CD4-positive, alpha-beta T cell treated with Interleukin-12 subunit alpha and Interleukin-12 subunit beta, for 1 hour (primary cell): ENCODE measurements at regions not wholly inside any gene's neighbourhood (a gene's known extent, or its start where the extent isn't known, plus 50 kb on each side); places are given as distances from the start of the nearest gene placed in this dataset.
A peak's percentile ranks its signal among the peaks of the same experiment; 100 is the strongest.
"Not testable (repeated sequence)": the region's sequence is repeated elsewhere in the genome, so short reads cannot be mapped to it uniquely, and the experiment has no call there.

Experiments
- DNase-seq: peaks from one replicate; pipeline ENCODE4 v3.0.0-alpha.2; 2020

DNA sequence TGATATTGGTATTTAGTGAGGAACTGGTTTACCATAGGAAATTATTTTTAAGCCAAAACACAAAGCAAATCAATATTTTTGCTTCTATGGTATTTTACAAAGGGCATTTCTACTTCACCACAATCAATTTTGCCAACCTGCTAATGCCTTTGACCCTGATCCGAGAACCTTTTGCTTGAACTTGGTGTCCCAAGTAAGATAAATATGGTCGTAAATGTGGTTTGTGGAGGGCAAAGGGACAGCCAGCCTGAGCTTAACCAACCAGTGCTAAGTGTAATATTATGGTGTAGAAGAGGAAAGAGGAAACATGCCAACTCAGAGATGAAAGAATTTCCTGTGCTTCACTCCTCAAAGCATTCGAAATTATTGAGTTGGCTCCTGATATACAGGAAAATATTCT is 148.4 kb downstream of the C3orf38 start:
- DNase-seq, result no peak

DNA sequence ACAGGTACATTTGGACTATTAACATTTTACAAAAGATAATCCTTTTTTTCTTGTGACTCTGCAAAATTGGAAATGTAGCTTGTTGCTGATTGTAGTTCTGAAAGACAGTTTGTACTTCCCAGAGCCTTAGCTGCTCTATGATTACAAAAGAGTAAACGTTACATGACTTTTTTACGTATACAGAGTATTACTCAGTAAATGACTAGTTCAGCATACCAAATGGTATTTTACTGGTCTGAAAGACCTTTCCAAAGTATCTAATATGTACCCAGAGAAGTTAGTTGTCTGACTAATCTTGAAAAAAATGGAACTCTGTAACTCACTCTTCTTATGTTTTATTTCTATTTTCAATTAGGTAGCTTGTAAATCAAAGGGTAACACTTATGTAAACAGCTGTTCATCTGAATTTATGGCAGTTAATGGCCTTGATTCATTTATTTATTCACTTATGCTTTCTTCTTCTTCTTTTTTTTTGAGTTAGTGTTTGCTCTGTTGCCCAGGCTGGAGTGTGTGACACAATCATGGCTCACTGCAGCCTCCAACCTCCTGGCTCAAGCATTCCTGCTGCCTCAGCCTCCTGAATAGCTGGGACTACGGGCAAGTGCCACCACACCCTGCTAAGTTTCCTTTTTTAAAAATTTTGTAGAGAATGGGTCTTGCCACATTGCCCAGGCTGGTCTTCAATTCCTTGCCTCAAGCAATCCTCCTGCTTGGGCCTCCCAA is 151.7 kb downstream of the C3orf38 start:
- no peak for DNase-seq

DNA sequence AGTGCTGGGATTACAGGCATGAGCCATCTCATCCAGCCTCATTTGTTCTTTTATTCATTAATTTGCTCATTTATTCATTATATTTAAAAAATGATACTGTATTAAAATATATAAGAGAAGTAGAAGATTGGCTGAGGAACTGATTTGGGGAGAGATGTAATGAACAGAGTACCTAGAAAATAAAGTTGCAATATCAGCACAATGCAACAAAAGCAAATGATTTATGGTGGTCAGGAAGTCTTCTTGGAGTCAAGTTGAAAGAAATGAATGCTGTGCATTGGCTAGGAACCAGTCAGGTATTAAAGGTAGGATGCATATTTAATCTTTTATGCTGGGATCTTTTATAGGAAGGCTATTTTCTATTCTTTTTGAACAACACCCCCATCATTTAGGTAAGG is 152.2 kb downstream of the C3orf38 start:
- DNase-seq, result no peak

DNA sequence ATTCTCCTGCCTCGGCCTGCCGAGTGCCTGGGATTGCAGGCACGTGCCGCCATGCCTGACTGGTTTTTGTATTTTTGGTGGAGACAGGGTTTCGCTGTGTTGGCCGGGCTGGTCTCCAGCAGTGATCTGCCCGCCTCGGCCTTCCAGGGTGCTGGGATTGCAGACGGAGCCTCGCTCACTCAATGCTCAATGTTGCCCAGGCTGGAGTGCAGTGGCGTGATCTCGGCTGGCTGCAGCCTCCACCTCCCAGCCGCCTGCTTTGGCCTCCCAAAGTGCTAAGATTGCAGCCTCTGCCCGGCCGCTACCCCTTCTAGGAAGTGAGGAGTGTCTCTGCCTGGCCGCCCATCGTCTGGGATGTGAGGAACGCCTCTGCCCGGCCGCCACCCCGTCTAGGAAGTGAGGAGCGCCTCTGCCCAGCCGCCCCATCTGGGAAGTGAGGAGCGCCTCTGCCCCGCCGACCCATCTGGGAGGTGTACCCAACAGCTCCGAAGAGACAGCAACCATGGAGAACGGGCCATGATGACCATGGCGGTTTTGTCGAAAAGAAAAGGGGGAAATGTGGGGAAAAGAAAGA is 153.7 kb downstream of the C3orf38 start:
- not testable (repeated sequence) for DNase-seq

DNA sequence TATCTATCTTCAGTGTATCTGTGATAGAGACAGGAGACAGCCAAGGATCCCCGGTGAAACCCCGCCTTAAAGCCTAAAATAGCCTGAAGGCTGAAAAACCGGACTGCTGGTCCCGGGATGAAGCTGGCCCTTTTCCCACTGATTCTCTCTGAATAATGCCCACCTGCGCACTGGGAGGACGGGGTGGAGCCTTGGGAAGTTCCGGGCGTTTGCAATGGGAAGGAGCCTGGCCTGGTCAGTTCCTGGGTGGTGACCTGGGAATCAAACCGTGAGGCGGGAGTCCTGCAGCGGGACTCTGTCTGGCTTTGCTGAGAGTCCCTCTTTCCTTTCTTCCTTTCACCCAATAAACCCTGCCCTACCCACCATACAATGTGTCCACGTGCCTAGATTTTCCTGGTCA is 157.9 kb downstream of the C3orf38 start:
- DNase-seq, result no peak

DNA sequence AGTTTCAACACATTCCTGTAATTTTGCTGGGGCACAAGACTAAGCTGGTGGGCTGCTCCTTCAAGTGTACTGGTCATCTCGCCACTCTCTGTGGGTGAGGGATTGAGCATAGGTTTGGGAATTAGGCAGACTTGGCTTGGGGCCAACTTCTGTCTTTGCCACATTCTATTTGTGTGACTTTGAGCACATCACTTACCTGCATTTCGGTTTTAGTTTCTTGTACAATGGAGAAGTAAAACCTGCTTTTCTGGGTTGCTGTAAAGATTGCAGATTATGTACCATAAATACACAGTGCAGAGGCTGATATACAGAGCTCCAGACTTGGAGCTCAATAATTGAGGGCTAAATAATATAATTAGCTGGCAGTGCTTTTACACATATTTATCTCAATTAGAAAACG is 162.1 kb downstream of the C3orf38 start:
- DNase-seq, result no peak

DNA sequence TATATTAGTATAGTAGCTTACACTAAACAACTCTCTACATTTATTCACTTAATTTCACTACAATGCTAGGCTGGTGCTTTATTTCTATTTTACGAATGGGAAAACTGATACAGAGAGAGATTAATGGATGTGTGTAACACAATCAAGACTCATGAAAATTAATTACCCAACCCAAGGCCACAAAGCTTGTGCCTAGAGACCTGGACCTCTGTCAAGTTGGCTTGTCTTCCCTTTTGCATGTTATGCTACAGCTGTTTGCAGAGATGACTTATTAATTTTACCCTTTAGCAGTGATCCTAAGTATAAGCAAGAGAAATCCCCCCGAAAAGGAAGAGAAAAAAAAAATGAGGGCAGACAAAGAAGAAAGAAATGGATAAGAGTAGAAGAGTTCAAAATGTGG is 162.5 kb downstream of the C3orf38 start:
- no peak for DNase-seq

DNA sequence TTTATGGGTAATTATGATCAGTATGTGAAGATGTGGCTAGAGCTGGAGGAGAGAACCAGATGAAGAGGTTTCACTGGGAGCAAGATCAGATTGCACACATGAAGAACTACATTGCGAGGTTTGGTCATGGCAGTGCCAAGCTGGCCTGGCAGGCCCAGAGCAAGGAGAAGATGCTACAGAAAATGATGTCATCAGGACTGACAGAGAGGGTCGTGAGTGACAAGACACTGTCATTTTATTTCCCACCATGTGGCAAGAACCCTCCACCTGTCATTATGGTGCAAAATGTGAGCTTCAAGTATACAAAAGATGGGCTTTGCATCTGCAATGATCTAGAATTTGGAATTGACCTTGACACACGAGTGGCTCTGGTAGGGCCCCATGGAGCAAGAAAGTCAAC is 168.3 kb downstream of the C3orf38 start:
- no peak for DNase-seq

DNA sequence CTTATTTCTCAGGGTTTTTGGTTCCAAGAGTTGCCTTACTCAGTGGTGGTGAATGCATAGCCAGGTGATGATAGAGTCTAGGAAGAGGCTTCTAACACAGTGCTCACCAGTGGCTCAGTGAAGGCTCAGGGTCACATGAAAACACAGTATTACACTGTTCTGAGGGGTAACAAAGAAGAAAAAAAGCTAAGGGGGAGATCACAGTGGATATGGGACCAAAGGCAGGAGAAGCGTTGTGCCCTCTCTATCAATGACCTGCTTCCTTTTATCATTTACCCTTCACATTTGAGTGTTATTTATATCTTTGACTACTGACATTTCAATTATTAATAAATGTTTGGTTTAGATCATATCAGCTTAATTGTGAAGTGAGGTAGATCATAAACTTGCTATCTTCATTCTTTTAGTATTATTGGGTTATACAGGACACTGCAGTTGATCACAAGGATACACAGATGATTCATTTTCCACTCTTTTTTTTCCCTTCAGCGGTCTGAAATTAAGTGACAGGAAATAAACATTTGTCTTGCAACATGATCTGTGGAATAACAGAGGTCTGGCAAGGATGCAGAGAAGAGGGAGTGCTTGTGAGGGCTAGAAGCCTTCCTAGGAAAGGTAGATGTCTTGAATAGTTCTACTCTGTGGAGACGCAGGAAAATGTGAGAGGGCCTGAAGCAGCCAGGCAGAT is 171.7 kb downstream of the C3orf38 start:
- DNase-seq, result no peak

DNA sequence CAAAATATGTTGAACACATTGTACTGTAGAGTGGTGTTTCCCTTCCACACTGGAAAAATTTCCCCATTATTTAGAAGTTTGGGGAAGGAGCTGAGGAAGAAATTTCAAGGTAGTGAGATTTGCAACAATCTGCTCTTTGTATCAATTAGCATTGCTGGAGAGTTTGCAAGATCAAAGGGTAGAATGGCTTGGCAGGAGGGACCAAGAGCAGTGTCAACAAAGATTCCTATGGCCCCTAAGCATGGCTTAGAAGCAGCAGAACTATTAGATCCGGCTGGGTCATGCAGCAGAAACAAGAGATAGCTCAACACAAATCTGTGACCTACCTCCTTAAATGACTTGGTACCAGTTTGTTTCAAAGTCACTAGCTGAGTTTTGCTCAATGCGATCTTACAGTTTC is 175.0 kb downstream of the C3orf38 start:
- DNase-seq, result no peak

DNA sequence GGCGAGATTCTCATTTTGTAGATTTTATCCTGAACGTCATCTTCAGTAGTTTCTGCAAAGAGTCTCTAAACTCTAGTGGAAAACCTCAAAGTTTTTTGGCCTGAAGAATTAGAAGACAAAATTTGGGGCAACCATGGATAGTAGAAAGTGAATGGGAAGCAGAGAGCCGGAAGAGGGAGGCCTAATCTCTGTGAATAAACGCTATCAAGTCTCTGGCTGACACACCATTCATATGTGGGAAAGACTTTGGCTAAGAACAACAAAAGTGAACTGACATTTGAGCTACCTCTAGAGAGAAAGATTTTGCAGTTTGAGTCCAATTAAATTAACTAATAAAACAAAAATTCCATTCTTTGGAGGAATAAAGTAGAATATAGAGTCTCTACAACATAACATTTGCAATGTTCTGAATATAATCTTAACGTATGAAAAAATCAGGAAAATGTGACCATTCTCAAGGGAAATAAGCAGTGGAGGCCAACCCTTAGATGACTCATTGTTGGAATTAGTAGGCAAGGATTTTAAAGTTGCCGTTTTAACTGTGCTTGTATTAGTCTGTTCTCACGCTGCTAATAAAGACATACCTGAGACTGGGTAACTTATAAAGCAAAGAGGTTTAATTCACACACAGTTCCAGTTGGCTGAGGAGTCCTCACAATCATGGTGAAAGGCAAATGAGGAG is 184.6 kb downstream of the C3orf38 start:
- no peak for DNase-seq

DNA sequence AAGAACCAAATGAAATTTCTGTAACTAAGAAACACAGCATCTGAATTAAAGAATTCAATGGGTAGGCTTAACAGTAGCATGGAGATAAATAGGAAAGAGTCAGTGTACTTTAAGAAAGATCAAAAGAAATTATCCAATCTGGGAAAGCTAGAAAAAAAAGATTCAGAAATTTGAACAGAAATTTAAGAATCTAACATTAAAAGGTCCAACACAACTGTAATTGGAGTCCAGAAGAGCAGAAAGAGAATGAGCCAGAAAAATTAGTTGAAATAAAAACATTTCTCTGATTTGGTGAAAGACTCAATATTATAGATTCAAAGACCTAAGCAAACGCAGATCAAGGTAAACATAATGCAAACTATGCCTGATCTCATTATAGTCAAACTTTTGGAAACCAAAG is 187.1 kb downstream of the C3orf38 start:
- DNase-seq, result no peak

DNA sequence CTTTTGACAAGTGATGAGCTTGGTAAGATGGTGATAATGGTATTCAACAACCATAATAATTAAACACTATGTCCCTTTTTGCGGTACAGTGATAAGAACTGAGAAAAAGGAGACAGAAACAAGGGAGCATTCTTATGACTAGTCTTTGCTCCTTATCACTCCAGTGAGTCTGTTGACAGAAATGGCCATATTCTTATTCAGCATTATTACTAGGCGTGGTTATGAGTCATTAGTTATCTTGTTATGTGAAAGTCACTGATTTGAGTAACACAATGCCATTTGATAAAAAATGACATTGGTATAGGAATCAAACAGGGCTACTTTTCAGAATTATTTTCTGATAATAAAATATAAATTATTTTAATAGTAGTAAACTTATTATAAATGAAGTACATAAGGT is 193.5 kb downstream of the C3orf38 start:
- no peak for DNase-seq

DNA sequence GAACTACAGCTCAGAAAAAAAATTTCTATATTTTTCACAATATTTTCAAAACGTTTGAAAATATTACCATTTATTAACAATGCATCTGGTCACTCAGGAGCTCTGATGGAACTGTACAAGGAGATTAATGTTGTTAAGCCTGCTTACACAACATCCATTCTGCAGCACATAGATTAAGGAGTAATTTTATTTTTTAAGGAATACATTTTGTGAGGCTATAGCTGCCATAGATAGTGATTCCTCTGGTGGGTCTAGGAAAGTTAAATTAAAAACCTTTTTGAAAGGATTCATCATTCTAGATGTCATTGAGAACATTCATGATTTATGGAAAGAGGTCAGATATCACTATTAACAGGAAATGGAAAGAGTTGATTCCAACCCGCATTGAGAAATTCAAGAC is 196.9 kb downstream of the C3orf38 start:
- no peak for DNase-seq

DNA sequence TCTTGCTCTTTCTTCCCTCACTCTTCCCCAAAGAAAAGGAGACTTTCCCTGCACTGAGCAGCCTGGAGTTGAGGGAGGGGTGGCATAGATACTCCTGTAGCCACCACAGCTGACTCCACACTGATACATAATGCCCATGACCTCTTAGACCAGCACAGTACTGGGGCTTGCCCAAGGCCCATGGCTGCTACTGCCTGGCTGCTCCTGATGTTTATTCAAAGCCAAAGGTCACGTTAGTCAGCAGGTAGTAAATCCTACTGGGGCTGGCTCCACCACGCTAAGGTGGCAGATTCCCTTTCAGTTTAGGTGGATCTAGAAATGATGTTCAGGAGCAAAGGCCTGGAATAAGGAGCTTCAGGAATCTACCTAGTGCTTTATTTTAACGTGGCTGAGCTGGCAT is 212.7 kb downstream of the C3orf38 start:
- no peak for DNase-seq

DNA sequence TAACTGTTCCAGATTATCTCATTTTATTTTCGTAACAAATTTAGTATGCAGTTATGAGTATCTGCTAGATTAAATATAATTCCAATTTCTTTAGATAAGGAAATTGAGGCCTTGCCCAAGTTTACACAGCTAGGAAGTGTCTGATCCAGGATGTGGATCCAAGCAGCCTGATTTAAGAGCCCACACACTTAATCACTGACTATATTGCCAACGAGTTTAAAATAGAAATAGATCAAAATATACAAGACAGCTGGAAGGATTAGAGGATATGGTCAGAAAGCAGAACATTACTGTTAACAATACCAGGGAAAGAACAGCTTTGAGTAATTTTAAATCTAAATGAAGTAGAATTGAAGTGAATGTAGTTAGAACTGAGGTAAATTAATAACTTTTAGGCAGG is 215.2 kb downstream of the C3orf38 start:
- DNase-seq, result no peak

DNA sequence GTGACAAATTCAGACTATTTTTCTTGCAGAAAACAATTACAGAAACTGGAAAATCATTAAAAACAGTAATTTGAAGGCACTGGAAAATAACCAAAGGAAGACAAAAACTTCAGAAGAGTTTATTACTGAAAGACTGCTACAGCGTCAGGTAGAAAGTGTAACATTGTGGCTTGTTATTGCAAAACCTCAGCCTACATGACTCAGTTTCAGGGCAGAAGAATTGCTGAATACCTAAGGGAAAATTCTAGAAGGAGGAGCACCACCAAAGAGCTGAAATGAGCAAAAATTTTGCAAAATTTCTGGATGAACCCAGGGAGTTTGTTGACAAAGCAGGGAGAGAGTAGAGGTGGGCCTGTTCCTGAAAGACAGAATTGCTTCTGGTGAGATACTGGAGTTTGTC is 219.6 kb downstream of the C3orf38 start:
- no peak for DNase-seq

DNA sequence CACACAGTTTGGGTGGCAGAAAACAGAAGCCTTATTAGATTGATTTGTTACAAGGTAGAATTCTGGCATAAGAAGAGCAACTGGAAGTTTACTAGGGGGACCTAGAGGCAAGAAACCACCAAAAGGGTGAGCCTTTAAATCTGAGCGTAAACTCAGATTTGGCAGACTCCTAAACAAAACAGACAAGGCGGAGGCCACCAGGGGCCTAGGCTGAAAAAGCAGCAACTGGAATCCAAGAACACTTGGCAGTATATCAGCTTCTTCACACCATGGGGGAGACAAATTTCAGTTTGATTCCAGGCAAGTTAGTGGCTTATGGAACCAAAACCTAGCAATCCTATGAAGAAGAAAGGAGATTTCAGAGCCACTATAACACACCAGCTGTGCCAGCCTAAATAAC is 220.0 kb downstream of the C3orf38 start:
- DNase-seq, result no peak

DNA sequence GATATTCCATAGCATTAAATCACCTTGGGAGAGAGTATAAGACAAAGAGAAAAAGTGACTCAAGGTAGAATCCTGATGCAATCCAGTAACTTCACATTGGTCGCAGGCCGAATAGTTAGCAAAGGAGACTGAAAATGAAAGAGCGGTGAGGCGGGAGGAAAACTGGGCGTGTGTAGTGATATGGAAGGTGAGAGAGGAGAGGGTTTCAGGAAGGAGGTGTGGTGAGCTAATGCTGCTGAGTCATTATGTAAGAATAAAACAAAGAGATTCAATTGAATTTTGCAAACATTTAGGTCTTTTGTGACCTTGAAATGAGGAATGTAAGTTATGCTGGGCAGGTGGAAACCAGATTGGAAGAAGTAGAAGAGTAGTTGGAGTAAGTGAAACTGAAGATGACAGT is 235.3 kb downstream of the C3orf38 start:
- no peak for DNase-seq

DNA sequence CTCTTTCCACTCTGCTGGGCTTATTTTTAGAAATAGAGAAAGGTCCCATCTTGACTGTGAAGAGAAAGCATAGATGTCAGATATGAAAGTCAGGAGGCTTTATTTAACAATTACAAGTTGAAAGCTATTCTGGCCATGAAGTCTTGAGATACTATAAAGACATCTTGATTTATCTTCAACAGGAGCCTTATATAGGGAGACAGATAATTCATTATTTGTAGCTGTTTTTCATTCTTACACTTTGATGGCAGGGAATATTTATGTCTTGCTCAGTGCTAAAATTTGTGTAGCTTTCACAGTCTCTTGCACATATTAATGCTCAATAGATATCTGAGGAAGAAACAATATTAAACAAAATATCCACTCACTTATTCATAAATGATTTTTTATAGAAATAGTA is 248.8 kb downstream of the C3orf38 start:
- DNase-seq, result no peak

DNA sequence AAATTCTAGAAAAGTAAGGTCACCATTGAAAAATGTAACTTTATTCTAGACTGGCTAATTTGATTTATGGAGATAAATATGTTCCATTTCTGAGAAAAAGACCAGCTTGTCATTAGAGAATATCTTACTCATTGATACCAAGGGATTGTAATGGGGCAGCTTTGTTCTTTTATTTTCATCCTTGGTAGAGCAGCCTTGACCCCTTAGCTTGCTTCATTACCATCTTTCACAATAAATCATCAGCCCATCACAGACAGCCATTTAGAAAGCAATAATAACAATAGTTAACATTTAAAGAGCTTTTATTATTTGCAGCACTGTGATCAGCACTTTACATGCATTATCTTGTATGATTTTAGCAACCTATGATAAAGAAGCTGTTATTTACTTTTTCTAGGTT is 253.6 kb downstream of the C3orf38 start:
- no peak for DNase-seq

DNA sequence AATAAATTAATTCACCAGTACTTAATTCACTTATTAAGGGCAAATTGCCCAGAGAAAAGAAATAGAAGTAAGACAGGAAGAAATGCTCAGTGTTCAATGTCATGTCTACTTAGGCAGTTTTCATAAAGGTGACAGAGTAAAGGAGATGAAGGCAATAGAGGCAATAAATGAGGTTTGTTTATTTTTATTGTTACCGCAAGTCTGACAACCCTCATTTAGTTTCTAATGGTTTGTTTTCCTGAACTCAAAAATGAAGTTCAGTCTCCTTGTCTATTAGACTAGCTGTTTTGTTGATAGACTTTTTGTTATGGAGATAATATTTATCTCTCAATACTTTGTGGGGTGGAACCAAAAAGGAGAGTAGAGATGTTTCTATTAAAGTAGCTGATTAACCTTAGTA is 258.3 kb downstream of the C3orf38 start:
- DNase-seq, result no peak

DNA sequence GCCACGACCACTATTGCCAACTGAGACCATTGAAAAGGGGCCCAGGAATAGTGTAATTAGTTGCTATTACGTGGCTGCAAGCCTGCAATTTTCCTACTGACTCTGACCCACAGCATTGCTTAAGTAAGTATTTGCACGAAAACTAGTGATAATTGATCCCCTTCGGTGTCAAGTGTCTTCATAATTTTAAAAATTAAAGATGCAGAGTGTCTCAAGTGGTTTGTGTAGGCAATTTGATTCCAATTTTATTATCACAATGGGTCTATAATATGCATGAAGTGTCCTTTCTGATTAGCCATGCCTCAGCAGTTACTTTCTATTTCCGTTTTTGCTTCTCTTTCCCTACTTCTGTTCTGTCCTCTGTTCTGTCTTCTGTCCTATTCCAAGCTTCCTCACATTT is 259.2 kb downstream of the C3orf38 start:
- no peak for DNase-seq

DNA sequence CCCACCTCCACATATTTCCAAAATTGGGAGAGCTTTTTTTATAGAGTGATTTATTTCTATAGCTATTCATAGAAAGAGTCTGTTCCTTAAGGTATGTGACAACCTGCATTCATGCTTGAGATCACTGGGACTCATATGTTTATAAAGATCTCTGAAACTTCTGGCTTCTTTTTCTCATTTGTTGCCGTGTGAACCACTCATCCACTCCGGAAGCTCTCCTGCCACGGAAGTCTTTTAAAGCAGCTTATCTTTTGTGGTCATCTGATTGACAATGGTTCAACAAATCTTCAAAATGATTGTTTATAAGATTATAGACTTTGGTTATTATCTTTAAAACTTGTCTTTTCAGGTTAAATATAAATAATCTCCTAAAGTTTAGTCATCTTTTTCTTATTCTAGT is 260.5 kb downstream of the C3orf38 start:
- DNase-seq, result peak; percentile 14
